A549 (cell line): ENCODE measurements at regions not wholly inside any gene's neighbourhood (a gene's known extent, or its start where the extent isn't known, plus 50 kb on each side); places are given as distances from the start of the nearest gene placed in this dataset.

Source experiments
- ATAC-seq, 2 experiments: fragments of 200-7000 bp in 1 of 2; fragments of >200 bp in 1 of 2; cut with Nextera tagmentation in 1 of 2; cut with Tn5 transposase in 1 of 2; 3 replicates each; pipeline versions ENCODE4 v1.8.0 to v1.9.1; 2018 to 2020; ENCODE audit warnings: mild to moderate bottlenecking in 1 of 2, moderate library complexity in 1 of 2
- CTCF ChIA-PET: fragments of 300-600 bp; sonication (Branson Sonifier 250); formaldehyde crosslinking; extraction: SDS; loops from one replicate; lab custom pipeline; 2021; ENCODE audit warnings: antibody characterized with exemption, inconsistent platforms; lab: Yijun Ruan, JAX
- POLR2A ChIA-PET: fragments of 350-600 bp; formaldehyde crosslinking; extraction: SDS; loops from one replicate; lab custom pipeline; 2021; ENCODE audit warnings: antibody characterized with exemption, inconsistent platforms; lab: Yijun Ruan, JAX
- DNase-seq, 2 experiments: peaks; one replicate each; pipeline versions ENCODE4 v3.0.0 to v3.0.0-alpha.2; 2011 to 2016; ENCODE audit warnings: low read depth in 1 of 2, low spot score in 1 of 2
- FAIRE-seq: peaks from 2 replicates; lab custom pipeline; 2011; peaks lifted over from hg19 to GRCh38; lab: Jason Lieb, UNC
- H3K27ac ChIP-seq, 2 experiments: fragments of >200 bp; sonication (Bioruptor Twin); formaldehyde crosslinking; 3 replicates each; pipeline ENCODE4 v1.5.1; 2016 to 2017
- H3K4me1 ChIP-seq: fragments of >200 bp; sonication (Bioruptor Twin); formaldehyde crosslinking; 3 replicates; pipeline ENCODE4 v1.6.1; 2016
- H3K4me2 ChIP-seq: fragments of >200 bp; sonication (Bioruptor Twin); formaldehyde crosslinking; 3 replicates; pipeline ENCODE4 v1.6.1; 2016
- H3K4me3 ChIP-seq: fragments of >200 bp; sonication (Bioruptor Twin); formaldehyde crosslinking; 3 replicates; pipeline ENCODE4 v1.5.1; 2016
- H3K9me3 ChIP-seq: fragments of >200 bp; sonication (Bioruptor Twin); formaldehyde crosslinking; 3 replicates; pipeline ENCODE4 v1.6.1; 2016
- BHLHE40 ChIP-seq: IDR thresholded peaks from 2 replicates; pipeline ENCODE4 v1.6.1; 2012; ENCODE audit warnings: low read depth, low read length, inconsistent platforms
- CHD2 ChIP-seq: fragments of 150-350 bp; IDR thresholded peaks from 2 replicates; pipeline ENCODE4 v1.6.1; 2014; ENCODE audit warnings: low read length; ENCODE audit not compliant: partially characterized antibody
- CHD4 ChIP-seq: fragments of 200-600 bp; sonication (generic); IDR thresholded peaks from 2 replicates; pipeline ENCODE4 v1.6.1; 2016; ENCODE audit warnings: antibody characterized with exemption, mild to moderate bottlenecking, borderline replicate concordance
- FOSB ChIP-seq: fragments of 250-450 bp; sonication (Bioruptor Pico); IDR thresholded peaks from 2 replicates; pipeline ENCODE4 v1.5.0; 2020; ENCODE audit warnings: mild to moderate bottlenecking, moderate library complexity
- FOXS1 ChIP-seq: fragments of 250-450 bp; sonication (Bioruptor Pico); IDR thresholded peaks from 2 replicates; pipeline ENCODE4 v1.5.0; 2020; ENCODE audit warnings: mild to moderate bottlenecking, moderate library complexity
- HOXA7 ChIP-seq: fragments of 250-450 bp; sonication (Bioruptor Pico); IDR thresholded peaks from 2 replicates; pipeline ENCODE4 v1.5.0; 2020; ENCODE audit warnings: mild to moderate bottlenecking, moderate library complexity
- HOXB13 ChIP-seq: fragments of 250-450 bp; sonication (Bioruptor Pico); IDR thresholded peaks from 2 replicates; pipeline ENCODE4 v1.5.0; 2020; ENCODE audit warnings: low read depth, mild to moderate bottlenecking, moderate library complexity
- JUNB ChIP-seq: fragments of >200 bp; sonication (Bioruptor Twin); formaldehyde crosslinking; IDR thresholded peaks from 2 replicates; pipeline ENCODE4 v1.6.1; 2016
- MAZ ChIP-seq: fragments of 150-350 bp; IDR thresholded peaks from 2 replicates; pipeline ENCODE4 v1.6.1; 2014; ENCODE audit warnings: antibody characterized with exemption, low read depth, low read length, borderline replicate concordance
- NFE2L2 ChIP-seq: fragments of 150-350 bp; conservative IDR thresholded peaks from 2 replicates; pipeline ENCODE4 v1.6.1; 2014; ENCODE audit warnings: low read length
- NPAS2 ChIP-seq: fragments of 250-450 bp; sonication (Bioruptor Pico); IDR thresholded peaks from 2 replicates; pipeline ENCODE4 v1.8.0; 2022; ENCODE audit warnings: mild to moderate bottlenecking, moderate library complexity, borderline replicate concordance
- POLR2AphosphoS2 ChIP-seq: conservative IDR thresholded peaks from 2 replicates; pipeline ENCODE4 v1.6.1; 2012; ENCODE audit warnings: low read length, improper control_type of control experiment, inconsistent platforms
- RARB ChIP-seq: fragments of 250-450 bp; sonication (Bioruptor Pico); IDR thresholded peaks from 2 replicates; pipeline ENCODE4 v1.8.0; 2021; ENCODE audit warnings: mild to moderate bottlenecking, moderate library complexity
- SMC3 ChIP-seq: fragments of >200 bp; sonication (Bioruptor Twin); formaldehyde crosslinking; IDR thresholded peaks from 3 replicates; pipeline ENCODE4 v1.6.1; 2018; ENCODE audit warnings: inconsistent platforms
- TP53 ChIP-seq: fragments of 250-450 bp; sonication (Bioruptor Pico); IDR thresholded peaks from 2 replicates; pipeline ENCODE4 v1.5.0; 2021; ENCODE audit warnings: mild to moderate bottlenecking, moderate library complexity
- ZSCAN20 ChIP-seq: fragments of 250-450 bp; sonication (Bioruptor Pico); IDR thresholded peaks from 2 replicates; pipeline ENCODE4 v1.8.0; 2022; ENCODE audit warnings: mild to moderate bottlenecking, moderate library complexity
- WGBS: methylation state at CpG from one replicate; pipeline ENCODE4 v1.1.6; 2017; ENCODE audit errors: missing lambda C conversion rate; 5-methylcytosine and 5-hydroxymethylcytosine counted together
- TF ChIP-seq, protein P1 (sequence below): fragments of 450-650 bp; IDR thresholded peaks from 2 replicates; pipeline ENCODE4 v1.6.1; 2014; ENCODE audit warnings: antibody characterized with exemption
- TF ChIP-seq, protein P2 (sequence below): fragments of >200 bp; sonication (Bioruptor Twin); formaldehyde crosslinking; IDR thresholded peaks from 3 replicates; pipeline ENCODE4 v1.5.1; 2016
- TF ChIP-seq, protein P3 (sequence below): IDR thresholded peaks from 2 replicates; pipeline ENCODE4 v1.6.1; 2012
- TF ChIP-seq, protein P4 (sequence below): fragments of 250-450 bp; sonication (Bioruptor Pico); IDR thresholded peaks from 2 replicates; pipeline ENCODE4 v1.5.0; 2020; ENCODE audit warnings: low read depth, mild to moderate bottlenecking, moderate library complexity
- TF ChIP-seq, protein P5 (sequence below): fragments of >200 bp; sonication (Bioruptor Twin); formaldehyde crosslinking; IDR thresholded peaks from 3 replicates; pipeline ENCODE4 v1.6.1; 2016

DNA sequence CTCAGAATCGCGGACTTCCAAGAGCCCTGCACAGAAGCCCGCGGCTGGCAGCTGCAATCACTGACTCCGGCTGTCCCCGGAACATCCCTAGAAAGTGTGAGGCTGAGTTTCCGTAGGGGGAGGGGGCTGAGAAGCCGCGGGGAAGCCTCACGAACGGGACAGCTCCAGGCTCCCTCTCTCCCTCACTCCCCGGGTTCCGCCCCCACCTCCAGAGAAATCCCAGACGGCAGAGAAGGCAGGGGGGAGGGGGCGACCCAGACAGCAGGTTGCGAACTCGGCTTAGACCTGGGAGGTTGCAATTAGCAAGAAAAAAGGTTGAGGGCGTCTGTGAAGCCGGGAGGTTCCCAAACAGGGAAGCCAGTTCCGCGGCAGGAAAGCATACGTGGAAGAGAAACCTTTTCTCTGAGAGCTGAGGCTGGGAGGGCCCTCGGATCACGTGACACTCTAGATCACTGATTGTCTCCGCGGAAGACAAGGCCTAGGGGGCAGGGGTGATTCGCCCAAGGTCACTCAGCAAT is 73.8 kb upstream of the CPLX2 start:
- CTCF ChIA-PET, result interaction anchor here (0.9 to 6.4 kb wide), 11 partner anchors 11 to 123 kb away, joined by 3 to 47 read pairs (median 5); partner anchors contain the start of gene CPLX2
- WGBS, result 5% methylated on average over 25 of the region's 27 CpGs
- Histone ChIP-seq H3K4me2 (peak overlapping the region; percentile 99), H3K4me1 (peaks cover 38% of the 10 kb centered on the region), H3K9me3 (no peaks in the 10 kb centered on the region)
- FAIRE-seq (no peak), DNase-seq (peak in 1 of 2 experiments; percentile 39)
- POLR2A ChIA-PET, result interaction anchor here (1.2 kb wide), 1 partner anchor 74 kb away, joined by 4 read pairs; the partner anchor contains the start of gene CPLX2
- TF ChIP-seq MAZ, result no peak
- TF ChIP-seq, protein P1, sequence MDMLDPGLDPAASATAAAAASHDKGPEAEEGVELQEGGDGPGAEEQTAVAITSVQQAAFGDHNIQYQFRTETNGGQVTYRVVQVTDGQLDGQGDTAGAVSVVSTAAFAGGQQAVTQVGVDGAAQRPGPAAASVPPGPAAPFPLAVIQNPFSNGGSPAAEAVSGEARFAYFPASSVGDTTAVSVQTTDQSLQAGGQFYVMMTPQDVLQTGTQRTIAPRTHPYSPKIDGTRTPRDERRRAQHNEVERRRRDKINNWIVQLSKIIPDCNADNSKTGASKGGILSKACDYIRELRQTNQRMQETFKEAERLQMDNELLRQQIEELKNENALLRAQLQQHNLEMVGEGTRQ, result peak; percentile 82
- TF ChIP-seq, all 56 proteins: peak for 1
- Histone ChIP-seq H3K27ac (peak overlapping the region; percentile 65 to 80), H3K4me3 (peak overlapping the region; percentile 53)
- peak; percentile 22 to 37; a peak in 5 of 6 replicates for ATAC-seq

DNA sequence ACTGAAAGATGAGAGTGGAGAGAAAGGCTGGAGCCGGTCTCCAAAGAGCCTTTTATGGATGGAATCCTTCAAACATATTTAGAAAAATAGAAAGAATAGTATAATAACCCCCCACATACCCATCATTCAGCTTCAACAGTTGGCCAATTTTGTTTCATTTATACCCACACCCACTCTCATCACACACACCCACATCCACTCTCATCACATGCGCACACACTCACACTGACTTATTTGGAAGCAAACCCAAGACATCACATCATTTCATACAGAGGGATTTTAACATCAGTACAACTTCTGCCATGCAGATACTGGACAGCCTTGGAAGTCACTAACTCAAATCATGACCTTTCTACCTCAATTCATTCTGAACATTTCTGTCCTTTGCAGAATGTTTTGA is 72.8 kb upstream of the CPLX2 start:
- WGBS, result 98% methylated on average over 2 of the region's 2 CpGs
- ChIA-PET CTCF (interaction anchor here (2.3 to 6.4 kb wide), 5 partner anchors 10 to 73 kb away, joined by 14 to 47 read pairs (median 32); partner anchors contain the start of gene CPLX2), POLR2A (no interaction called here)
- no peak for TF ChIP-seq BHLHE40
- TF ChIP-seq TP53, result no peak
- TF ChIP-seq, protein P2, sequence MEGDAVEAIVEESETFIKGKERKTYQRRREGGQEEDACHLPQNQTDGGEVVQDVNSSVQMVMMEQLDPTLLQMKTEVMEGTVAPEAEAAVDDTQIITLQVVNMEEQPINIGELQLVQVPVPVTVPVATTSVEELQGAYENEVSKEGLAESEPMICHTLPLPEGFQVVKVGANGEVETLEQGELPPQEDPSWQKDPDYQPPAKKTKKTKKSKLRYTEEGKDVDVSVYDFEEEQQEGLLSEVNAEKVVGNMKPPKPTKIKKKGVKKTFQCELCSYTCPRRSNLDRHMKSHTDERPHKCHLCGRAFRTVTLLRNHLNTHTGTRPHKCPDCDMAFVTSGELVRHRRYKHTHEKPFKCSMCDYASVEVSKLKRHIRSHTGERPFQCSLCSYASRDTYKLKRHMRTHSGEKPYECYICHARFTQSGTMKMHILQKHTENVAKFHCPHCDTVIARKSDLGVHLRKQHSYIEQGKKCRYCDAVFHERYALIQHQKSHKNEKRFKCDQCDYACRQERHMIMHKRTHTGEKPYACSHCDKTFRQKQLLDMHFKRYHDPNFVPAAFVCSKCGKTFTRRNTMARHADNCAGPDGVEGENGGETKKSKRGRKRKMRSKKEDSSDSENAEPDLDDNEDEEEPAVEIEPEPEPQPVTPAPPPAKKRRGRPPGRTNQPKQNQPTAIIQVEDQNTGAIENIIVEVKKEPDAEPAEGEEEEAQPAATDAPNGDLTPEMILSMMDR, result no peak
- TF ChIP-seq NPAS2, result no peak
- no peak for TF ChIP-seq NFE2L2
- no peak for TF ChIP-seq FOXS1
- no peak for TF ChIP-seq ZSCAN20 (CRISPR knock-in tag)
- TF ChIP-seq CHD4, result no peak
- no peak for TF ChIP-seq HOXB13 (CRISPR knock-in tag)
- TF ChIP-seq, protein P3, sequence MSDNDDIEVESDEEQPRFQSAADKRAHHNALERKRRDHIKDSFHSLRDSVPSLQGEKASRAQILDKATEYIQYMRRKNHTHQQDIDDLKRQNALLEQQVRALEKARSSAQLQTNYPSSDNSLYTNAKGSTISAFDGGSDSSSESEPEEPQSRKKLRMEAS, result no peak
- TF ChIP-seq RARB, result no peak
- TF ChIP-seq JUNB, result no peak
- TF ChIP-seq HOXA7, result no peak
- TF ChIP-seq, protein P1, result no peak
- no peak for TF ChIP-seq POLR2AphosphoS2
- TF ChIP-seq, protein P4, sequence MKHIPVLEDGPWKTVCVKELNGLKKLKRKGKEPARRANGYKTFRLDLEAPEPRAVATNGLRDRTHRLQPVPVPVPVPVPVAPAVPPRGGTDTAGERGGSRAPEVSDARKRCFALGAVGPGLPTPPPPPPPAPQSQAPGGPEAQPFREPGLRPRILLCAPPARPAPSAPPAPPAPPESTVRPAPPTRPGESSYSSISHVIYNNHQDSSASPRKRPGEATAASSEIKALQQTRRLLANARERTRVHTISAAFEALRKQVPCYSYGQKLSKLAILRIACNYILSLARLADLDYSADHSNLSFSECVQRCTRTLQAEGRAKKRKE (CRISPR knock-in tag), result no peak
- no peak for TF ChIP-seq FOSB (CRISPR knock-in tag)
- TF ChIP-seq SMC3, result no peak
- TF ChIP-seq, protein P5, sequence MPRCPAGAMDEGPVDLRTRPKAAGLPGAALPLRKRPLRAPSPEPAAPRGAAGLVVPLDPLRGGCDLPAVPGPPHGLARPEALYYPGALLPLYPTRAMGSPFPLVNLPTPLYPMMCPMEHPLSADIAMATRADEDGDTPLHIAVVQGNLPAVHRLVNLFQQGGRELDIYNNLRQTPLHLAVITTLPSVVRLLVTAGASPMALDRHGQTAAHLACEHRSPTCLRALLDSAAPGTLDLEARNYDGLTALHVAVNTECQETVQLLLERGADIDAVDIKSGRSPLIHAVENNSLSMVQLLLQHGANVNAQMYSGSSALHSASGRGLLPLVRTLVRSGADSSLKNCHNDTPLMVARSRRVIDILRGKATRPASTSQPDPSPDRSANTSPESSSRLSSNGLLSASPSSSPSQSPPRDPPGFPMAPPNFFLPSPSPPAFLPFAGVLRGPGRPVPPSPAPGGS, result no peak
- TF ChIP-seq CHD2, result no peak
- Histone ChIP-seq H3K9me3 (no peaks in the 10 kb centered on the region), H3K4me2 (no peak overlapping the region), H3K4me3 (no peak overlapping the region), H3K4me1 (peaks cover 38% of the 10 kb centered on the region), H3K27ac (peak overlapping the region; percentile 65 to 80; a peak in 4 of 6 replicates)
- no peak for FAIRE-seq
- ATAC-seq, result no peak
- no peak for DNase-seq
